ENCODE measurements at regions not wholly inside any gene's neighbourhood (a gene's known extent, or its start where the extent isn't known, plus 50 kb on each side); places are given as distances from the start of the nearest gene placed in this dataset.
"Not testable (repeated sequence)": the region's sequence is repeated elsewhere in the genome, so short reads cannot be mapped to it uniquely, and the experiment has no call there.

DNA sequence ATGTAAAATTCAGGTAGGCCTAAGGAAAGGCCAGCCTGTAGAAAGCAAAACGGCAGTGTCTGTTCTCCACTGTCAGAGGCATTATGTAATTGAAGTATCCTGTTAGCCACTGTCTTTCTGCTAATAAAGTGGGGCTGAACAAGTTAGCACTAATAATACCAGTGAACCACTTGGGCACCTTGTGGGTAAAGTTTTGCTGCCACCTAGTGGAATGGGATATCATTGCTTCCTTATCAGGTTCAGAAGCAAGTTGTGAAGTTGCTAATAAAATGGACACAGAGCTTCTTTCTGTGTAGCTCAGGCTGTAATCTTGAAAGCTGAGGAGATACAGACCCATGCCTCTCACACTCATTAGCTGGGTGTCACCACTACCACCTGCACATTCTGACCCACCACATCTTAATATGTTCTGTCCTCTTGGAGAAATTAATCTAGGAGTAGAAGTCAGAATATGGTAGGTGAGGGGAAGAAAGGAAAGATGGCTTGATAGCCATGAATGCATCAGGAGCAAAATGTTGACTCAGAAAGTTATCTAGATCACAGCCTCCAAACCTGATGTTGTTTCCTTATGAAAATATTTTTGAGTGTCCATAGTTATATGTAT, 175.1 kb downstream of the SEPTIN7 start:
- peak; percentile 57 for DNase-seq

DNA sequence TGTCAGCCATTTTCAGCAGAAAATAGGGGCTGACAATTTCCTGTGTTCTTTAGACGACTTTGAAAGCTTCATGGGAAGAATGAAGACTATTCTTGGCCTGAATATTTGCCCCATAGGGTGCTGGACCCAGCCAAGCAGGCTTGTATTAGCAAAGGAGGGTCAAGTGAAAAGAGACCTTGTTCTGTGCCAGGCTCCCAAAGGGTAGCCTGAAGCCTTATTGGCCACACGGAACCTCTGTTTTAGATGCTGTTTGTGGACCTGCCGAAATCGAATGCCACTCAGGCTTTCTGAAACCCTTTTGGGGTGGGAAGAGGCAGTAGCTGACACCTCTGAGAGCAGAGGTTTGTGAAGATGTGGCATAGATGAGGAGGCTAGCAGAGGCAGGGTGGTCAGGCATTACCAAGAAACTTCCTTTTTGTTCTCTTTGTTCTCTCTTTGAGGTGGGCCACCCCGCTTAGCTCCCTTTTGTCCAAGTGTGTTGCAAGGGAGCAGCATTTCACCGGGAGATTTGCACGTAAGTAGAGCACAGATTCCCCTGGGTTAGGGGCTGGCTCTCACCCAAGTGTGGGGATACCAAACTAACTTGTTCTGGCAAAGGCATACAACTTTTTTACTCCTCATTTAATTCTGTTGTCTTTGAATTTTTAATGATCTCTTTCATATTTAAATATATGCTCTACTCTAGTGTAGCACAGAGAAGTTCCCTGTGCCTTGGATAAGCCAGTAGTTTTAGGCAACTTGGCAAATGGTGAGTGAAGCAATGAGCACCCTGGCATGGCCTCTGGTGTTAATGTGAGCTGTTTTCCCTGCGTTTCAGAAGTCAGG, 174.0 kb upstream of the EEPD1 start:
- not testable (repeated sequence) for DNase-seq

DNA sequence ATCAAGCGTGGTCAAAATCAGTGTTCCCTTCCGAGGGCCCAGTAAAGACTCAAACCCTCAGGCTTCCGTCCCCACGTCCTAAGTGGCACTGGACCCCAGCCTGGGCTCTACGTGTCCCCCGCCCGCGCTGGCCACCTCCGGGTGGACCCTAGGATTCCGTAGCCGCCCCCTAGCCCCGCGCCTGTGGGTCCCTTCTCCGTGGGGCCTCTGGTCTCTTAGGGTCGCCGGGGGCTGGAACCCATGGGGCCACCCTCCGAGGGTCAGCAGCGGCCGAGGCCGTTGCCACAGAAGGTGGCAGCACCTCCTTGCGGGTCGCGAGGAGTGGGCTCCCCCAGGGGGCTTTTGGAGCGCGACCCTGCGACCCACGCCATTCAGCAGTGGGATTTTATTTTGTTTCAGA, 170.5 kb upstream of the EEPD1 start:
- no peak for DNase-seq

DNA sequence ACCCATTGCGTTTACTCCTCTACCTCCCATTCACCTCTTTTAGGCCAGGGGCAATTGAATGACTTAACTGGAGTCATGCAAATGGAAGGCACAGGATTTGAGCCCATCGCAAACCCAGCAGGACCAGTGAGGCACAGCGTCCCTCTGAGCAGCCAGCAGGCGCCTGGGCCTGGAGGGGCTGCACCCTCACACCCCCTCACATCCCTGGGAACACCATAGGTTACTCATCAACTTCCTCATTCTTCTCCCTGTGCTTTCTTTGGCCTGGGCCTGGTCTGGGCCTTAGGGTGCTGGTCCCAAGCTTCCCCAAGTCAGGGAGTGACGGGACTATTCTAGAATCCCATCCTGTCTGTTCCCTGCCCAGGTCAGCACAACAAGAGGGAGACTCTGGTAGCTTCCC, 169.4 kb upstream of the EEPD1 start:
- DNase-seq, result no peak

DNA sequence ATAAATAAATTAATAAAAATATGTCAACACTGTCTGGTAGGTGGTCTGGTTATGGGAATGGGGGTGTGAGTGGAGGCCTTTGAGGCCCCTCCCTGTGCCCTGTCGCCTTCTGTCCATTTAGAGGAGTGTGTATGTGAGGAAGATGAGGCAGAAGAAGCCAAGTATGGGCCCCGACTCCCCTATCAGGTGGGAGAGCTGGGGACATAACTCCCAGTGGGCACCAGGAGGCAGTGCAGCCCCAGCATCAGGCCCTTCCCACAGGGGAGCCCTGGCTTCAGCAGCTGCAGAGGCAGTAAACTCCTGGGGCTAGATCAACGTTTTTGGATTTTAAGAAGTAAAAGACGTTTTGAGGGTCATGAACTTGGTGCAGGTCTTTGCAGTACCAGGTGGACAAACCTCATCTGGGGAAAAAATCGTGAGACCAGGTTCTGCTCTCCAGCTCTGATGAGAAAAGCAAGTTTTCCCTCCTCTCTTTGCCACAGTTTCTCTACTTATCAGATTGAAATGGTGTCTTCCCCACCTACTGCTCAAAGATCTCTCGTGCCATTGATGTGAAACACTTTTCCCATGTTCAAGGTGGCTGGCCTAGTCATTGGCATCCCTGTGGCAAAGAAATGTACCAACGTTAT, 167.8 kb upstream of the EEPD1 start:
- DNase-seq, result peak; percentile 73

DNA sequence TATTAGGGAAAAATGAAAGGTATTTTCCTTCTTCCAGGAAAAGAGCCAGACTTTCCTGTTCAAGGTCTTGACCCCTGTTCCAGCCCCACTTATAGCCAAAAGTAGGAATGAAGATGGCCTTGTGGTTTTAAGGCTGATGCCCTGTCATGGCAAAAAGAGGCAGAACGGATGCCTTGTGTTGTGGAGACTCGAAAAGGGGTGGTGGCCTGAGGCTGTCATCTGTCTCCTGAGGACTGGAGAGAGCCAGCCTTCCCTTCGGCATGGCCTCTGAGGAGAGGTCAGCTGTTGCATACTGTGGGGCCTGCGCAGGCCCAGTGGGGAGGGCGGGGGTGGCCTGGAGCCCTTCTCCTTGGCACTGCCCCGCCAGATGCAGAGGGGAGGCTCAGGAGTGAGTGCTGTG, 166.0 kb upstream of the EEPD1 start:
- DNase-seq, result no peak

DNA sequence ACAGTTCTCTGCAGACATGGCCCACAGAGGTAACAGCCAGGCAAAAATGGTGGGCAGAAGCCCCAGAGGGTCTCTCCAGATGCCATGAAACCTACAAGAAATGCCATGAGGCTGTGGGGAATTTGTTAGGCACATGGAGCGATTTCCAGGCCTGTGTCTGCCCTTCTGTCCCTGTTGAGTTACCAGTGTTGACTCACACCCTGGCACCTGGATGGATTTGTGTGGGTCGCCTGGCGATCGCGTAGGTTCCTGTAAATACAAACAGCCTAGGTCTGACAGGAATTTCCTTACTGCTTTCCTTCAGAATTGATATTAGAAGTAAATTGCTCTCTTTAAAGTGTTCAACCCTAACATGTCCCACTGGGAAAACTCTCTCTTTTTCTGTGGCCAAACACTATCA, 164.9 kb upstream of the EEPD1 start:
- no peak for DNase-seq

DNA sequence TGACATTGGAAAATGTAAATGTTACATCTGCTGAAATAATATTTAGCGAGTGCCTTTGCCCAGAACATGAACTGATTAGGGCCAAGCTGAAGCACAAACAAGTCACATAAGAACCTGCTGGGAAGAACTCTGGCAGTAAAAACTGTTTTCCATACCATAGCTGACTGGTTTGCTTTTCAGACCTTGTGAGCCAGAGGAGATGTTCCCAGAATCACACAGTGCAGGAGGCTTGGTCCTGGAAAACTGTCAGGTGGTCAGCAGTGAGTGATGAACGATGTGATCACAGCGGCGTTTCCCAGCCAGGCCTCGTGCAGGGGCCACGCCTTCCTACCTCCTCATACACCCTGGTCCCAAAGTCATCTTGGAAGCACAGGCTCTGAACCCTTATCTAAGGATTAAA, 164.2 kb upstream of the EEPD1 start:
- no peak for DNase-seq

DNA sequence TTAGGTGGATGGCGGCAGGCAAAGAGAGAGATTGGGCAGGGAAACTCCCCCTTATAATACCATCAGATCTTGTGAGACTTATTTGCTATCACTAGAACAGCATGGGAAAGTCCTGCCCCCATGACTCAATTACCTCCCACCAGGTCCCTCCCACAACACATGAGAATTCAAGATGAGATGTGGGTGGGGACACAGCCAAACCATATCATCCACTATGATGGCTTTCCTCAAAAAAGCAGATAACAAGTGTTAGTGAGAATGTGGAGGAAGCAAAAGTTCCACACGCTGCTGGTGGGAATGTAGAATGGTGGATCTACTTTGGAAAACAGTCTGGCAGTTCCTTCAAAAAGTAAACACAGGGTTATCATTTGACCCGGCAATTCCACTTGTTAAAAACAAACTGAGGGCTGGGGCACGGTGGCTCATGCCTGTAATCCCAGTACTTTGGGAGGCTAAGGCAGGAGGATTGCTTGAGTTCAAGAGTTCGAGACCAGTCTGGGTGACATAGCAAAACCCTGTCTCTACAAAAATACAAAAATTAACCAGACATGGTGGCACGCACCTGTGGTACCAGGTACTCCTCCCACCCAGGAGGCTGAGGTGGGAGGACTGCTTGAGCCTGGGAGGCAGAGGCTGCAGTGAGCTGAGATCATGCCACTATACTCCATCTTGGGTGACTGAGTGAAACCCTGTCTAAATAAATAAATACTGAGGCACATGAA, 161.4 kb upstream of the EEPD1 start:
- no peak for DNase-seq

DNA sequence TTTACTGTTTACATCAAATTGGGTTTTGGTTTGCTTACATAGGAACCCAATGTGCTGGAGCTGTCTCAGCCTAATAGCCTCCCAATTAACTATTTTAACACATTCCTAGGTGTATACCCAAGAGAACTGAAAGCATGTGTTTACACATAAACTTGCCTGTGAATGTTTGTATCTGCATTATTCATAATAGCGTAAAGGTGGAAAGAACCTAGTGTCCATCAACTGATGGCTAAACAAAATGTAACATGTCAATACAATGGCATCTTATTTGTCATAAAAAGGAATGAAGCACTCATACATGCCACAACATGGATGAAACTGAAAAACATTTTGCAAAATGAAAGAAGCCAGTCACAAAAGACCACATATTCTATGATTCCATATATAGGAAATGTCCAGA, 160.6 kb upstream of the EEPD1 start:
- no peak for DNase-seq

DNA sequence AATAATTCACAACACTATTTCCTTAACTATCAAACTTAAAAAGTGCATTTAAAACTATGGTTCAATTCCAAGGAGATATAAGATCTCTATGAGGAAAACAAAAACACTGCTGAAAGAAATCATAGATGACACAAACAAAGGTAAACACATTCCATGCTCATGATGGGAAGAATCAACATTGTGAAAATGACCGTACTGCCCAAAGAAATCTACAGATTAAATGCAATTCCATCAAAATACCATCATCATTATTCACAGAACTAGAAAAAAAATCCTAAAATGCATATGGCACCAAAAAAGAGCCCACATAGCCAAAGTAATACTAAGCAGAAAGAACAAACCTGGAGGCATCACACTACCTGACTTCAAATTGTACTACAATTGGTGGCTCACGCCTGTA, 159.9 kb upstream of the EEPD1 start:
- no peak for DNase-seq

DNA sequence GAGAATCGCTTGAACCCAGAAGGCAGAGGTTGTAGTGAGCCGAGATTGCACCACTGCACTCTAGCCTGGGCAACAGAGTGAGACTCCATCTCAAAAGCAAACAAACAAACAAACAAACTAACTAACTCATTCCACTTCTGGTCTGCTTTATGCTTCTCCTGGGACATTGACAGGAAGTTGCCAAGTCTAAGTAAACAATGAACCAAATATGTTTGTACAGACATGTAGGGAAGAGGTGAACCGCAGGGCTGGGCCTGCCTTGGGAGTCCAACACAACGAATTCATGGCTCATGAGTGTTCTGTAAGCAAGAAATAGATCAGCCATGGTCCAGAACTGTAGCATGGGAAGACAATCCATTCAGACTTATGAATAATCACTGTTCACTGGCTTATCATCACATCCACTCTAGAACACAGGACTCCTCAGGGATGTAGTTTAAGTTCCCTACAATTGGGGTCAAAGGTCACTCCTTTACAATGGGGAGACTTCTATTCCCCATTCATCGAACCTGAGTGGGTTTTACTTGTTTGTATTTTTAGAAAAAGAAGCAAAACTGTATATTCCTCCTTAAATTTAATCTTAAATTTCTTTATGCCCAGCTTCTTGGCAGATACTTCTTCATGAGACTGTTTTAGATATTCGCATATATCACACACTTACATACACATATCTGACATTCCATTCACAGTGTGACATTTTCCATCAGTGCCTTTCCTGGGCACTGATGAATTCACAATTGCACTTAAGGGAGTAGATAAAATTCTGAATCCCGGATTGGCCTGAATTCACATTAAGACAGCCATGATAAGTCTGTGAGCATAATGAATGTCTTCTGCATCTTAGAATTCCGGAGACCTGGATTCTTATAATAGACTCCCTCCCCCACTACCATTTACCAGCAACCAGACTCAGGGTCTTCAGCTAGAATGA, 159.1 kb upstream of the EEPD1 start:
- DNase-seq, result no peak

DNA sequence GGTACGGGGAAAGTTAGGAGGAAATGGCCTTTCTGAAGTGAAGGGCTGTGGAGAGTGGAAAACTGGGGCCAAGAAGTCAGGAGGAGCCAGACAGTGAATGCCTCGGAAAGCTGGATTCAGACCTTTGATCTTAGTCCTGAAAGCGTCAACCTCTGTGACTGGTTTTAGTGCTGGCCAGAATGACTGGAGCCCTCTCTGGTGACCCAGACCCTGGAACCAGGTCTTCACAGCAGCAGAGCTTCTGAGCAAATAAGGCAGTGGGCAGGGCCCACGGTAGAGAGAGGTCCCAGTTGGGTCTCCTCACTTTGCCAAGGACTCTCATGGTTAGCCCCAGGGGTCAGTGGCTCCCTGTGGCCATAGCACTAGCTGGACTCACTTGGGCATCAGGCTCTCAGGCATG, 157.7 kb upstream of the EEPD1 start:
- no peak for DNase-seq

DNA sequence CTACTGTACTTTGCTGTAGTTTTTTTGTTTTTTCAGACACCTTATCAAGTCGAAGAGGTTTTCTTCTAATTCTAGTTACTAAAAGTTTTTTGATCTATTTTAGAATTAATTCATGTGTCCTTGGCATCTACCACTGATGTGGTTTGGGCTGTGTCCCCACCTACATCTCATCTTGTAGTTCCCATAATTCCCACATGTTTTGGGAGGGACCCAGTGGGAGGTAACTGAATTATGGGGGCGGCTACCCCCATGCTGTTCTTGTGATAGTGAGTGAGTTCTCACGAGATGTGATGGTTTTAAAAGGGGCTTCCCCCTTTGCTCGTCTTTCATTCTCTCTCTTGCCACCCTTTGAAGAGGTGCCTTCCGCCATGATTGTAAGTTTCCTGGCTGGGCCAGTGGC, 154.6 kb upstream of the EEPD1 start:
- no peak for DNase-seq

DNA sequence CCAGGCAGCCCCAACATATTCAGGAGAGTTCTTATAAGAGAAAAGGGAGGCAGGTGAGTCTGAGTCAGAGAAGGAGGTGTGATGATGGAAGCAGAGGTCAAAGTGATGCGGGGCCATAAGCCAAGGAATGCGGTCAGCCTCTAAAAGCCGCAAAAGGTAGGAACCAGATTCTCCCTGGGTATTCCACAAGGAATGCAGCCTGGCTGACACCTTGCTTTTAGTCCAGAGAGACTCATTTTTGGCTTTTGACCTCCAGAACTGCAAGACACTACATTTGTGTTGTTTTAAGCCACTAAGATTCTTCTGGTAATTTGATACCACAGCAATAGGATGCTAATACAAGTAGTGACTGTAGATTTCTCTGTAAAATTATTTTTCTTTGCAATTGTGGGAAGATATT, 151.5 kb upstream of the EEPD1 start:
- no peak for DNase-seq

DNA sequence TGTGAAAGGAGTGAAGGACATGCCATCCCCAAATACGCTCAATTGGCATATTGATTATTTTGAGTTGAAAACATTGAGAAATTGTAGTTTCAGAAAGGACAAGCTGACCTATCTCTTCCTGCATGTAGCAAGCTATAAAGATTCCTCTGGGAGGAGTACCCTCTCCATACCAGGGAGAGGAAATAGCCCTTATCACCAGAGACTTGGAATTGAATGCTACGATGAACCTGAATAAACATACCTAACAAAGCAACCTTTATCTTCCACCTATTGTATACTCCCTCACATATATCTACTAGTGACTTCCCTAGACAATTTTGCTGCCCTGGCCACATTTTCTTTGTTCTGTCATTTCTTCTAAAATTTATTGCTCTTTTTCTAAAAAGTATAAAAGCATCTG, 150.2 kb upstream of the EEPD1 start:
- no peak for DNase-seq

DNA sequence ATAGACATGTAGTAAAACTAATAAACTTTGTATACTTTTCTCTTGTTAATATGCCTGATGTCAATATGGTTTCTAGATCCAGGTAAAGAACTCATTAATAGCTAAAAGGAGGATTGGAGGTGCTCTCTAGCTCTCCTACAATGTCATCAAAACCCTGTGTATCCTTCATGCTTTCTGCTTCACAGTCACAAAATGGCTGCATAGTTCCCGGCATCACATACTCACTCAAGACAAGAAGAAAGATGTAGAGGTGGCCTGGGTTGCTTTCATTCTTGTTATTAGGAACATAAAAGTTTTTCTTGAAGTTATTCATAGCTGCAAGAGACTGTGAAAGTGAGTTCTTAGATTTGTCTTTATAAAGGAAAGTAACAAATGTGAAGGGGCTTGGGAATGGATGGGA, 149.7 kb upstream of the EEPD1 start:
- DNase-seq, result no peak

DNA sequence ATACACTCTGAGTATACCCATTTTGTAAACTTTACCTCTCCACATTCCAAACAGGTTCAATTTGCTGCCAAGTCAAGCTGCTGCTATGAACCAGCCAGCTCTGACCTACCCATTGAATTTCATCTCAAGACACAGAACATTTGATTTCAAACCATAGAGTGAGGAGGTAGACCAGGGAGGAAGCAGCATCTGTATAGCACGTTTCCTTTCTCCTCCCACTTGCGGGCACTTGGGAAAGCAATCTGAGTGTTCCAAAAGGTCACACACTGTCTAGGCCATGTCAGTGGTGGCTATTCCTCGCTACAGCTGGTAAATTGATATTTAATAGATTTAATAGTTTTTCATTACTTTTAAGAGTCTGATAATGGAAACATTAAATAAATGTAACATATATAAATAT, 147.8 kb upstream of the EEPD1 start:
- DNase-seq, result no peak

DNA sequence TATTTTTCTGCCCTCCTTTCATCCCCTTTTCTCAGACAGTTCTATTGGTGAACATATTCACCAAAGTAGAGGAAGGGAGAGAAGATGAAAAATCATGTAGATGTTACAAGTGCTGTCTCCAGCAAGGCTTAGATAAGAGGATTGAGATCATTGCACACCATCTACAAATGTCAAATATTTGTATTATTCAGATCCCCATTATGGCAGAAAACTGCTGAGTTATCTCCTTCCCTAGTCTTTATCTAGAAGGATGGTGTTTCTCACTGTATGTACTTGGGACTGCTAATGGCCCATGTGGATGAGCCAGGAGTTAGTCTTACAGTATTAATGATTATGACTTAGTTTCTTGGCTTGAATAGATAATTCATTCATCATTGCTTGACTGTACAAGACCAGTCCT, 147.2 kb upstream of the EEPD1 start:
- no peak for DNase-seq

DNA sequence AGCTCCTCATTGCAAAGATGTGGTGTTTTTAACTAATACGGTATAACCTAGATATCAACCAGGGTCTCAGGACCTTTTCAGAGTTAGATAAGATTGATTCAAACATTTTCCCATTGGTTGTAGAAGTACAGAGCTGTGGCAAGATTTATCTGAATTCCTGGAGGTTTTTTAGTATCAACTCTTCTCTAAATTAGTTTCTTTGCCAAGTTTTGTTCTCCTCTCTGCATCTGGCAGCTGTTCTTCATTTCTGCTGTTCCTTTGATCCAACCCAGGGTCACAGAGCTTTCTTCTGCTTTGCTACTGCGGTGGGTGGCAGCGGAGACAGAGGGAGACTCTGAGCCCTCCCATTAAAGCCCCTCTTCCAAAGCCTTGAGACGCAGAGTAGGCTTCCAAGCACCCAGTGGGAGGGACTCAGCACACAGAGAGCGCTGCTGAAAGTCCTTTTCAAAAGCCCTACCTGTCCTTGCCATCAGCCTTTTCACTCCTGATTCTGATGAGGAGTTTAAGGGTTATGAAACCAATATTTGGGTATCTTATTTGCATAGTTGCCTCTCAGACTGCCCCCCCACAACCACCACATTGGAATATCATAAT, 146.3 kb upstream of the EEPD1 start:
- DNase-seq, result no peak

DNA sequence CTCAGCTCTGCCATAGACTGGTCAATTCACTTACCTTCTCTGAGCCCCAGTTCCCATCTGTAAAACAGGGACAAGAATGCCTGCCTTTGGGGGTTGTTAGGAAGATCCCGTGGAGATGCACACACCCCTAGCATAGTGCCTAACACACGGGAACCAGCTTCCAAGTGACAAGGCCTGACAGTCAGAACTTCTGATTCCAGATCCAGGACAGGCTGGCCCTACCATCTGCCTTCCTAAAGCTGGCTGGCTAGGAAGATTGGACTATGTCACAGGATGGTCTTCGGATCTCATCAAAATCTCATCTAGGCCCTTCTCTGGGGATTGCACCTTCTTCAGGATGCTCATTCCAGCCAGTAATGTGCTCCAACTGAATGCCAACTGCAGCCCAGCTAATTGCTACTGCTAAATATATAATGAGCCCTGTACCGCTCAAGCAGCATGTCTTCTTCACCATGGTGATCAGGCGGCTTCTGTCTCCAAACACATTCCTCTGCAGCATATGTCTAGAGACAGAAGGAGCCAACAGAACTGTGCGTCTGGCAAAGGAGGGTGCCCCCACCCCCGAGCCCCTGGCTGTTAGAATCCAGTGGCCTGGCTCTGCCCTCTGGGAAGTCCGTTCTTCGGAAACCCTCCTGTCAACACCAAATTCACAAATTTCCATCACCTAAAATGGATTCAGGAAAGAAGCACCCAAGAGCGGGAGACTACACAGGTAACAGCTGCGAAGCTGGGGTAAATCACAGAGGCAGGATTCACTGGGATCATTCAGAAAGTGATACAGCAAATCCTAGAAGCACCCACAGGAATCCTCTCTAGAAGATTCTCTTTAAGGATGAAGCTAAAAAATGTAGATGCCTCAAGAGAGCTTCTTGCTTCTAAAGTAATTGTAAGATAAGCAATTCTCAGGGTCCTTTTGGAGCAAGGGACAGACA, 142.1 kb upstream of the EEPD1 start:
- peak; percentile 66 for DNase-seq
